ENCODE measurements at regions not wholly inside any gene's neighbourhood (a gene's known extent, or its start where the extent isn't known, plus 50 kb on each side); places are given as distances from the start of the nearest gene placed in this dataset.

DNA sequence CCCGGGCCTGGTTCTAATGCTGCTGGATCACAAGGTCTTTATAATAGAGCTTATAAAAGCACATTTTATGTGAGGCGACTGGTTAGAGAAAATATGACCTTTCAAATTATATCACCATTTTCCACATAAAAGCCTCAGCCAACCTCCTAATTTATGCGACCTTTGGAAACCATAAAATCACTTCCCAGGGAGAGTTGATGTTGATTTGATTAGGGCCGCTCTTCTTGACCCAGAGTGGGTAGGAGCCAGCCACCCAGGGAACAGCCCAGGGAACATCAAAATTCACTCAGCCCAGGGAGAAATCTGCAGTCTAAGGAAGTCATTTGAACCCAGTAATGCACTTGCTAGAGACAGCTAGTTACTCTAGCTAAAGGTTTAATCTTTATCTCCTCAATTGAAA, 79.8 kb upstream of the TENT5A start:
- TF ChIP-seq, protein P1, sequence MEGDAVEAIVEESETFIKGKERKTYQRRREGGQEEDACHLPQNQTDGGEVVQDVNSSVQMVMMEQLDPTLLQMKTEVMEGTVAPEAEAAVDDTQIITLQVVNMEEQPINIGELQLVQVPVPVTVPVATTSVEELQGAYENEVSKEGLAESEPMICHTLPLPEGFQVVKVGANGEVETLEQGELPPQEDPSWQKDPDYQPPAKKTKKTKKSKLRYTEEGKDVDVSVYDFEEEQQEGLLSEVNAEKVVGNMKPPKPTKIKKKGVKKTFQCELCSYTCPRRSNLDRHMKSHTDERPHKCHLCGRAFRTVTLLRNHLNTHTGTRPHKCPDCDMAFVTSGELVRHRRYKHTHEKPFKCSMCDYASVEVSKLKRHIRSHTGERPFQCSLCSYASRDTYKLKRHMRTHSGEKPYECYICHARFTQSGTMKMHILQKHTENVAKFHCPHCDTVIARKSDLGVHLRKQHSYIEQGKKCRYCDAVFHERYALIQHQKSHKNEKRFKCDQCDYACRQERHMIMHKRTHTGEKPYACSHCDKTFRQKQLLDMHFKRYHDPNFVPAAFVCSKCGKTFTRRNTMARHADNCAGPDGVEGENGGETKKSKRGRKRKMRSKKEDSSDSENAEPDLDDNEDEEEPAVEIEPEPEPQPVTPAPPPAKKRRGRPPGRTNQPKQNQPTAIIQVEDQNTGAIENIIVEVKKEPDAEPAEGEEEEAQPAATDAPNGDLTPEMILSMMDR (IDR thresholded peaks at IDR 0.05) = no peak
- no peak for TF ChIP-seq POLR2A (IDR thresholded peaks at IDR 0.05)

Measured in esophagus squamous epithelium (tissue), 4 donors.